ENCODE measurements at regions not wholly inside any gene's neighbourhood (a gene's known extent, or its start where the extent isn't known, plus 50 kb on each side); places are given as distances from the start of the nearest gene placed in this dataset.

DNA sequence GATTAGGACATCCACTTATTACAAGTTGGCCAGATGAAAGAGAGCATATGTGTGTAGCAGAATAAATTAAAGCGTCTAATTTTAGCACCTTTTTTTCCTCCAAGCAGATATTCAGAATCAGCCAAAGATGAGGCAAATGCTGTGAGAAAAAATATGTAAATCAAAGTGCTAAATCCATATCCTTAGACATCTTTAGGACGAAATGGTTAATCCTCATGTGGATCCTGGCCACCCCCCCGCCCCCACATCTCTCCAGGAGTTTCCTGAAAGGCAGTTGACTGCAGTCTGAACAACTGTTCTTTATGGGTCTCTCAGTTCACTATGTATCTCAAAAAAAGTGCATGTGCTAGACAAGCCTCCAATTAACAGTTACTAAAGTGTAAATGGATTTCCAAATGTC is 1768.1 kb upstream of the SEL1L start:
- Histone ChIP-seq H3K9me3 (ENCODE audit: low read depth, low read length) (no peaks in the 10 kb centered on the region), H3K4me3 (peak overlapping the region; percentile 47), H3K9ac (ENCODE audit: insufficient read length) (no peak overlapping the region), H3K27ac (peak overlapping the region; percentile 64; the same call in 1 of the 2 replicates), H3K36me3 (ENCODE audit: insufficient read depth, low read length) (no peaks in the 10 kb centered on the region)
- TF ChIP-seq EZH2 (IDR thresholded peaks at IDR 0.05) (no peak), FOXP2 (optimal IDR thresholded peaks at IDR 0.05; ENCODE audit: control extremely low read depth, extremely low read length, insufficient read depth) (no peak)
- no peak for DNase-seq (ENCODE audit: low read depth, low spot score)

DNA sequence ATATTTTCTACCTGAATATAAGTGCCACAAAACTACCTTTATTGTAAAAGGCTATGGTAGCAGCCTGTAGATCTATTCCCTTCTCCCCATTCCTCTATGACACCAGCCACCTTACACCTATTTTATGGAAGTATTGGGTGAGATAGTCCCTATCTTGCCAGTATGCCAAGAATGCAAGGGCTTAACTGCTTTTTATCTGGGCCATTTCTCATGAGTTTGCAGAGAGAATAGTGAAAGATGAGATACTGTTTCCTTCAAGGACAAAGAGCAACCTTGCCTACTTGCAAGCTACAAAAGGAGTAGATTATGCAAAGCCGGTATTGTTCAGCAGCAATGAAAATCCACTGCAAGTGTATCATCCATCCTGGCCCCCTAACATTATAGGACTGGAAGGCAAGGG is 1775.6 kb upstream of the SEL1L start:
- Histone ChIP-seq H3K27ac (no peak overlapping the region), H3K9ac (ENCODE audit: insufficient read length) (no peak overlapping the region), H3K9me3 (ENCODE audit: low read depth, low read length) (no peaks in the 10 kb centered on the region), H3K4me3 (no peak overlapping the region), H3K36me3 (ENCODE audit: insufficient read depth, low read length) (no peaks in the 10 kb centered on the region)
- DNase-seq (ENCODE audit: low read depth, low spot score): no peak
- TF ChIP-seq POLR2AphosphoS5 (IDR thresholded peaks at IDR 0.05; ENCODE audit: borderline replicate concordance, low read depth, low read length) (no peak), EZH2 (IDR thresholded peaks at IDR 0.05) (no peak), FOXP2 (optimal IDR thresholded peaks at IDR 0.05; ENCODE audit: control extremely low read depth, extremely low read length, insufficient read depth) (no peak)

DNA sequence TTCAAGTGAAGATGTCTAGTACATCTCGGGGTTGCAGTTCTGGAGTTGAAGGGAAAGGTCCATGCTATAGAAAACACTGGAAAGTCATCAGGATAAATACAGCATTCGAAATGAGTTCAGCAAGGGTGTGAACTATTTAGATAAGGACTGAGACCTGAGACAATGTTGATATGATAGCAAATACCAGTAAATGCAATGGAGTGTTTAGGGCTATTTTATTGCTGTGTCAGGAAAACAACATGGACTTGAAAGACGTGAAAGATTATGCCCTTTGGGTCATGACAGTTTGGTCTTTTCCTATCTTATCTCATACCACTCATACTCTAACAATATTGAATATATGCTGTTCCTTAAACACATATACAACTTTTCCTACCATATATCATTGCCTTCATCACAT is 1776.2 kb upstream of the SEL1L start:
- Histone ChIP-seq H3K27ac (no peak overlapping the region), H3K9me3 (ENCODE audit: low read depth, low read length) (no peaks in the 10 kb centered on the region), H3K9ac (ENCODE audit: insufficient read length) (no peak overlapping the region), H3K36me3 (ENCODE audit: insufficient read depth, low read length) (no peaks in the 10 kb centered on the region), H3K4me3 (no peak overlapping the region)
- DNase-seq (ENCODE audit: low read depth, low spot score): no peak
- TF ChIP-seq FOXP2 (optimal IDR thresholded peaks at IDR 0.05; ENCODE audit: control extremely low read depth, extremely low read length, insufficient read depth) (no peak), POLR2AphosphoS5 (IDR thresholded peaks at IDR 0.05; ENCODE audit: borderline replicate concordance, low read depth, low read length) (no peak), EZH2 (IDR thresholded peaks at IDR 0.05) (no peak)

DNA sequence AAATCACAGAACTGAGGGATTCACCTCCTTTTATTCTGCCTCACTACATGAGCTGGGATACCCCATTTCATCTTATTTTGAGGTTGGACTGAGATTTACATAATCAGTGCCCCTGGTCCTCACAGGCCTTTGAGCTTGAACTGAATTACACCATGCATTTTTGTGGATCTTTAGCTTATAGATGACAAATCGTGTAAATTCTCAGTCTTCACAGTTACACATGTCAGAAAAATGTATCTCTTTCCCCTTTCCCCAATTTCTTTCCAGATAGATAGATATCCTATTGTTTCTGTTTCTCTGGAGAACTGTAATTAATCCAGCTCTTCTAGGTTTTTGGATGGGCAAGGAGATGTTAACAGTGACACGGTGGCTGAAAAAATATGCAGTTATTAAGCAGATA is 1778.9 kb upstream of the SEL1L start:
- Histone ChIP-seq H3K9me3 (ENCODE audit: low read depth, low read length) (no peaks in the 10 kb centered on the region), H3K36me3 (ENCODE audit: insufficient read depth, low read length) (no peaks in the 10 kb centered on the region), H3K4me3 (no peak overlapping the region), H3K9ac (ENCODE audit: insufficient read length) (no peak overlapping the region), H3K27ac (no peak overlapping the region)
- no peak for DNase-seq (ENCODE audit: low read depth, low spot score)
- no peak for TF ChIP-seq POLR2AphosphoS5 (IDR thresholded peaks at IDR 0.05; ENCODE audit: borderline replicate concordance, low read depth, low read length)
- TF ChIP-seq EZH2 (IDR thresholded peaks at IDR 0.05): no peak
- TF ChIP-seq FOXP2 (optimal IDR thresholded peaks at IDR 0.05; ENCODE audit: control extremely low read depth, extremely low read length, insufficient read depth): no peak

DNA sequence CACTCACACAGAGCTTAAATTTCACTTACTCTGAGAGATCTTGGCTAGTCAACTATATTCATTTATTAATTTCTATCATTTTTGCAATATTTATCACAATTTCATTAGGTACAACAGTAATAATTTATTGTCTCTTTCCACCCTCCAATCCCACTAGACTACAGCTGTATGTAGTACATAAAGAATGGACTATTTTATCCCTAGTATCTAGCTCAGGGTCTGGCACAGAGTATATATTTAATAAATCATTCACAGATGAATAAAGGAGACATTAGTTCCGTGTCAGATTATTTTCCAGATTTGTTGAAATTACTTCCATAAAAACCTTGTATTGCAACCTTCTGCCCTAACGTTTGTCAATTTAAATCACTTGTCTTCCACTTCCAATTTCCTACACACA is 1781.1 kb upstream of the SEL1L start:
- H3K9me3 ChIP-seq (ENCODE audit: low read depth, low read length): no peaks in the 10 kb centered on the region; the same call in 1 of the 2 replicates
- H3K36me3 ChIP-seq (ENCODE audit: insufficient read depth, low read length): no peaks in the 10 kb centered on the region
- H3K27ac ChIP-seq: no peak overlapping the region
- H3K9ac ChIP-seq (ENCODE audit: insufficient read length): no peak overlapping the region
- DNase-seq (ENCODE audit: low read depth, low spot score): no peak
- no peak overlapping the region for H3K4me3 ChIP-seq
- no peak for TF ChIP-seq POLR2AphosphoS5 (IDR thresholded peaks at IDR 0.05; ENCODE audit: borderline replicate concordance, low read depth, low read length)
- TF ChIP-seq EZH2 (IDR thresholded peaks at IDR 0.05): no peak
- no peak for TF ChIP-seq FOXP2 (optimal IDR thresholded peaks at IDR 0.05; ENCODE audit: control extremely low read depth, extremely low read length, insufficient read depth)

DNA sequence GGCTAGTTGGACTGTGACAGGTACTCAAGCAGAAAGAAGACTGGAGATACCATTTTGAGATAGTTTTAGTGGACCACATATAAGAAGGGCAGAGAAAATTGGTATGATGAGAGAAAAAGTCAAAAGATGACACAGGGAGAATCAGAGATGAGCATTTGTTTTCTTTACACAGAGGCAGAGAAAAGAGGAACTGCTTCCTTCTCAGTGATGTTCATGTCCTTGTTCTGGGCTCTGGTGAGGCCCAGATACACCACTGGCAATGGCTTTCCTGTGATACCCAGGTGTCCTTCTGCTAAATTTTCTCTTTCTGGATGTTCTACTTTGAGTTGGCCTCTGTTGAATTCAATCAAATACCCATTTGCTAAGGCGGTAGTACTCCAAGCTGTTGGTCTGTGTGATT is 1782.7 kb upstream of the SEL1L start:
- Histone ChIP-seq H3K4me3 (no peak overlapping the region), H3K27ac (no peak overlapping the region), H3K9me3 (ENCODE audit: low read depth, low read length) (no peaks in the 10 kb centered on the region; the same call in 1 of the 2 replicates), H3K9ac (ENCODE audit: insufficient read length) (no peak overlapping the region), H3K36me3 (ENCODE audit: insufficient read depth, low read length) (no peaks in the 10 kb centered on the region)
- TF ChIP-seq POLR2AphosphoS5 (IDR thresholded peaks at IDR 0.05; ENCODE audit: borderline replicate concordance, low read depth, low read length) (no peak), FOXP2 (optimal IDR thresholded peaks at IDR 0.05; ENCODE audit: control extremely low read depth, extremely low read length, insufficient read depth) (no peak), EZH2 (IDR thresholded peaks at IDR 0.05) (no peak)
- DNase-seq (ENCODE audit: low read depth, low spot score): no peak

DNA sequence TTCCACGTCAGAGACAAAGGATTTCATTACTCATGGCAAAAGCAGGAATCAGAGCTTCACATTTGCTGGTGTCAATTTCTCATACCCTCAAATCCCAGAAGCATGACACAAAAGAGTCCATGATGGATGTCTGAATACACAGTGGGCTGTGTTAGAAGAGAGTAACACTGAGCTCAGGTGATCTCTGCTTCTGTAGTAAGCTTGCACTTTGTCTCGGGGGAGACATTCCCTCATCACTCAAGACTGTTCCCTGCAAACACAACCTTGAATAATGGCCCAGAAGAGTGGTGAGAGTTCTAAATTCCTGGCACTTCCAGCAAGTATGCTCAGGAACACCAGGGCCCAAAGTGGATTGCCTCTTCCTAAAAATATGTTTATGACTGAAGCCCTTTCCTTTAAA is 1787.2 kb upstream of the SEL1L start:
- no peak for DNase-seq (ENCODE audit: low read depth, low spot score)
- no peaks in the 10 kb centered on the region for H3K36me3 ChIP-seq (ENCODE audit: insufficient read depth, low read length)
- H3K27ac ChIP-seq: no peak overlapping the region
- TF ChIP-seq POLR2AphosphoS5 (IDR thresholded peaks at IDR 0.05; ENCODE audit: borderline replicate concordance, low read depth, low read length): no peak
- TF ChIP-seq FOXP2 (optimal IDR thresholded peaks at IDR 0.05; ENCODE audit: control extremely low read depth, extremely low read length, insufficient read depth): no peak
- no peak for TF ChIP-seq EZH2 (IDR thresholded peaks at IDR 0.05)
- H3K4me3 ChIP-seq: no peak overlapping the region
- H3K9ac ChIP-seq (ENCODE audit: insufficient read length): no peak overlapping the region
- no peaks in the 10 kb centered on the region; the same call in 1 of the 2 replicates for H3K9me3 ChIP-seq (ENCODE audit: low read depth, low read length)

DNA sequence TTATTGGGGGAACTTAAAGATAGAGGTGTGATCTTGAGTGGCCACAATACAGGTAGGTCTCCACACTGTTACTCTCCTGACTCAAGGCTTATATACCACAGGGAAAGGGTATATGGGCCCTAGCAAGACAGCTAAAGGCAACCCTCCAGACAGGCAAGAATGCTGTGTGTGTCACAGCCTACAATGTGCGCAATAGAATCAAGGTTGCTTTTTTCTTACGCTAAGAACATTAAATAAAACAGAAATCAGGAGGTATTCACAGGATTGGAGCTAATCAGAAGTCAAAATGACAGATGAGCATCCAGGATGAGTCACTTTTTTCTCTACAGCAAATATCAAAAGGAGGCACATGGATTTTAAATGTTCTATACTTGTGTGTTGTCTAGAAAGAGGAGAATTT is 1797.9 kb upstream of the SEL1L start:
- no peak overlapping the region for H3K27ac ChIP-seq
- no peak overlapping the region for H3K9ac ChIP-seq (ENCODE audit: insufficient read length)
- no peak for DNase-seq (ENCODE audit: low read depth, low spot score)
- TF ChIP-seq FOXP2 (optimal IDR thresholded peaks at IDR 0.05; ENCODE audit: control extremely low read depth, extremely low read length, insufficient read depth) (no peak), EZH2 (IDR thresholded peaks at IDR 0.05) (no peak), POLR2AphosphoS5 (IDR thresholded peaks at IDR 0.05; ENCODE audit: borderline replicate concordance, low read depth, low read length) (no peak)
- no peaks in the 10 kb centered on the region; the same call in 1 of the 2 replicates for H3K9me3 ChIP-seq (ENCODE audit: low read depth, low read length)
- H3K4me3 ChIP-seq: no peak overlapping the region
- no peaks in the 10 kb centered on the region for H3K36me3 ChIP-seq (ENCODE audit: insufficient read depth, low read length)

DNA sequence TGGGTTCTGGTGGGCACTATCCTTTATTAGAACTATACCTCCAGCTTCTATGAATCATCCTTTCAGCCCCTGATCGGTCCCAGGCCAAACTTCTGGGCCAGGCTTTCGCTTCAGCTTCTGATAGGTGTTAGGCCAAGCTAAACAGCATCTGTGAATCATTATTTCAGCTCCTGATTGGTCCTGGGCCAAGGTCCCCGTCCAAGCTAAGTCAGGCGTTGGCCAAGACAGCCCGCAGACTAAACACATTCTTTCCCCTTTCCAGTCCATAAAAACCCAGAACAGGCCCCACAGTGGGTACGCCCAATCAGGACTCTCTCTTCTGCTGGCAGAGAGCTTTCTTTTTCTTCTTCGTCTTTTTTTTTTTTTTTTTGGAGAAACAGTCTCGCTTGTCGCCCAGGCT is 1808.9 kb upstream of the SEL1L start:
- TF ChIP-seq POLR2AphosphoS5 (IDR thresholded peaks at IDR 0.05; ENCODE audit: borderline replicate concordance, low read depth, low read length): no peak
- TF ChIP-seq FOXP2 (optimal IDR thresholded peaks at IDR 0.05; ENCODE audit: control extremely low read depth, extremely low read length, insufficient read depth): no peak
- TF ChIP-seq EZH2 (IDR thresholded peaks at IDR 0.05): no peak
- H3K9ac ChIP-seq (ENCODE audit: insufficient read length): no peak overlapping the region
- DNase-seq (ENCODE audit: low read depth, low spot score): no peak
- H3K4me3 ChIP-seq: no peak overlapping the region
- H3K9me3 ChIP-seq (ENCODE audit: low read depth, low read length): no peaks in the 10 kb centered on the region; the same call in 1 of the 2 replicates
- H3K36me3 ChIP-seq (ENCODE audit: insufficient read depth, low read length): no peaks in the 10 kb centered on the region
- no peak overlapping the region for H3K27ac ChIP-seq
